Endothelial cell of umbilical vein (primary cell): ENCODE measurements at regions not wholly inside any gene's neighbourhood (a gene's known extent, or its start where the extent isn't known, plus 50 kb on each side); places are given as distances from the start of the nearest gene placed in this dataset.

Experiments
- BruUV-seq: library from RNA; stranded (reverse); fragments of 400-500 nt; replicated peaks from 2 replicates; lab custom pipeline; 2021; lab: Mats Ljungman, UMichigan
- CTCF ChIA-PET: fragments of 300-600, 350-600 bp; sonication (Branson Sonifier 250); formaldehyde crosslinking; loops from one replicate; lab custom pipeline; 2021; ENCODE audit warnings: antibody characterized with exemption, inconsistent platforms; lab: Charles Lee
- POLR2A ChIA-PET: fragments of 300-600, 350-600 bp; sonication (Branson Sonifier 250); formaldehyde crosslinking; loops from one replicate; lab custom pipeline; 2021; ENCODE audit warnings: antibody characterized with exemption, inconsistent platforms; lab: Charles Lee
- DNase-seq: peaks from one replicate; pipeline ENCODE4 v3.0.0-alpha.2; 2011; ENCODE audit warnings: low read depth, low spot score
- FAIRE-seq: peaks from 2 replicates; lab custom pipeline; 2011; peaks lifted over from hg19 to GRCh38; lab: Jason Lieb, UNC
- H2AFZ ChIP-seq: 2 replicates; pipeline ENCODE4 v1.6.0; 2012; ENCODE audit warnings: low read depth, low read length, control low read depth, inconsistent platforms
- H3K27ac ChIP-seq: 2 replicates; pipeline ENCODE4 v1.5.1; 2011; ENCODE audit warnings: low read depth, mild to moderate bottlenecking, control low read depth, low read length, moderate library complexity; ENCODE audit not compliant: insufficient read depth
- H3K27me3 ChIP-seq, 2 experiments: 2 replicates each; pipeline versions ENCODE4 v1.6.0 to v1.6.1; 2011; ENCODE audit warnings: low read length in 2 of 2, mixed read lengths in 1 of 2; ENCODE audit not compliant: control insufficient read depth in 2 of 2, insufficient read depth in 2 of 2
- H3K36me3 ChIP-seq, 2 experiments: 2 replicates in 1 of 2; 3 replicates in 1 of 2; pipeline ENCODE4 v1.5.1; 2011; ENCODE audit warnings: low read length in 2 of 2, mild to moderate bottlenecking in 1 of 2, moderate library complexity in 1 of 2; ENCODE audit not compliant: control insufficient read depth in 2 of 2, insufficient read depth in 2 of 2; ENCODE audit errors: extremely low read depth in 1 of 2
- H3K4me1 ChIP-seq: 3 replicates; pipeline ENCODE4 v1.5.1; 2011; ENCODE audit warnings: mild to moderate bottlenecking, low read length; ENCODE audit not compliant: control insufficient read depth, insufficient read depth; ENCODE audit errors: extremely low read depth
- H3K4me2 ChIP-seq: 2 replicates; pipeline ENCODE4 v1.6.1; 2011; ENCODE audit warnings: low read length, control low read depth, mixed read lengths; ENCODE audit not compliant: insufficient read depth
- H3K4me3 ChIP-seq, 3 experiments: fragments of 200-600 bp in 1 of 3; sonication (generic), shearing (Covaris generic) in 1 of 3; replicated peaks in 1 of 3; 2 replicates each; pipeline ENCODE4 v1.5.1; 2011 to 2016; ENCODE audit warnings: control low read depth in 3 of 3, low read length in 3 of 3, mild to moderate bottlenecking in 2 of 3, inconsistent platforms in 1 of 3, low read depth in 1 of 3, moderate library complexity in 1 of 3; ENCODE audit not compliant: insufficient read depth in 1 of 3
- H3K79me2 ChIP-seq: 2 replicates; pipeline ENCODE4 v1.6.0; 2012; ENCODE audit warnings: low read length, inconsistent platforms; ENCODE audit not compliant: control insufficient read depth, insufficient read depth
- H3K9ac ChIP-seq: replicated peaks from 2 replicates; pipeline ENCODE3; 2011; ENCODE audit warnings: low read length, control low read depth; ENCODE audit not compliant: insufficient read depth; ENCODE audit errors: extremely low read depth
- H3K9me1 ChIP-seq: replicated peaks from 3 replicates; pipeline ENCODE4 v1.6.0; 2011; ENCODE audit warnings: mild to moderate bottlenecking, low read length; ENCODE audit not compliant: control insufficient read depth, insufficient read depth; ENCODE audit errors: extremely low read depth
- H3K9me3 ChIP-seq: replicated peaks from 2 replicates; pipeline ENCODE4 v1.5.1; 2012; ENCODE audit warnings: low read length, inconsistent platforms; ENCODE audit not compliant: control insufficient read depth, insufficient read depth
- H4K20me1 ChIP-seq: replicated peaks from 2 replicates; pipeline ENCODE3; 2011; ENCODE audit warnings: mild to moderate bottlenecking, low read length; ENCODE audit not compliant: control insufficient read depth, insufficient read depth; ENCODE audit errors: extremely low read depth
- EZH2 ChIP-seq: IDR thresholded peaks from 2 replicates; pipeline ENCODE4 v1.6.1; 2012; ENCODE audit warnings: borderline replicate concordance, low read depth, mild to moderate bottlenecking, moderate library complexity, low read length, inconsistent platforms; ENCODE audit not compliant: severe bottlenecking
- FOS ChIP-seq: IDR thresholded peaks from 2 replicates; pipeline ENCODE4 v1.6.1; 2011; ENCODE audit warnings: mild to moderate bottlenecking, low read length, moderate library complexity, borderline replicate concordance; ENCODE audit not compliant: insufficient read depth
- GATA2 ChIP-seq: IDR thresholded peaks from 2 replicates; pipeline ENCODE4 v1.7.0; 2011; ENCODE audit warnings: low read depth, mild to moderate bottlenecking, moderate library complexity, mixed read lengths, low read length; ENCODE audit not compliant: insufficient read length, insufficient read depth
- JUN ChIP-seq: IDR thresholded peaks from 2 replicates; pipeline ENCODE4 v1.6.1; 2011; ENCODE audit warnings: borderline replicate concordance, low read depth; ENCODE audit not compliant: insufficient read length, insufficient read depth
- MYC ChIP-seq: IDR thresholded peaks from one replicate; pipeline ENCODE4 v1.6.1; 2011; ENCODE audit warnings: mild to moderate bottlenecking, low read depth, low read length
- POLR2A ChIP-seq: IDR thresholded peaks from 2 replicates; pipeline ENCODE4 v1.6.1; 2012; ENCODE audit warnings: low read depth, mild to moderate bottlenecking, control low read depth, low read length
- POLR2AphosphoS5 ChIP-seq: IDR thresholded peaks from 2 replicates; pipeline ENCODE4 v1.6.1; 2012; ENCODE audit warnings: low read depth, mild to moderate bottlenecking, control low read depth, low read length, moderate library complexity; ENCODE audit not compliant: insufficient read depth
- dilution Hi-C: fragments of 300-500 bp; cut with MboI; formaldehyde crosslinking; loops from one replicate; pipeline ENCODE4 v1.15.0; 2019; ENCODE audit warnings: low sequenced_read_pairs; ENCODE audit not compliant: extremely low pct_ligation_motif_present
- intact Hi-C: fragments of 100-400 bp; cut with micrococcal nuclease; formaldehyde crosslinking; loops from one replicate; pipeline ENCODE4 v1.10.0; 2022
- TF ChIP-seq, protein P1 (sequence below), 2 donors: IDR thresholded peaks; 1 replicate in 1 of 2; 2 replicates in 1 of 2; pipeline ENCODE4 v1.5.1; 2011; ENCODE audit warnings: low read length in 2 of 2, mild to moderate bottlenecking in 2 of 2, moderate library complexity in 2 of 2, control low read depth in 1 of 2, inconsistent platforms in 1 of 2, low read depth in 1 of 2; ENCODE audit not compliant: insufficient read depth in 1 of 2; ENCODE audit errors: extremely low read depth in 1 of 2
- TF ChIP-seq, protein P2 (sequence below): IDR thresholded peaks from 2 replicates; pipeline ENCODE4 v1.6.1; 2011; ENCODE audit not compliant: insufficient read depth, insufficient read length

DNA sequence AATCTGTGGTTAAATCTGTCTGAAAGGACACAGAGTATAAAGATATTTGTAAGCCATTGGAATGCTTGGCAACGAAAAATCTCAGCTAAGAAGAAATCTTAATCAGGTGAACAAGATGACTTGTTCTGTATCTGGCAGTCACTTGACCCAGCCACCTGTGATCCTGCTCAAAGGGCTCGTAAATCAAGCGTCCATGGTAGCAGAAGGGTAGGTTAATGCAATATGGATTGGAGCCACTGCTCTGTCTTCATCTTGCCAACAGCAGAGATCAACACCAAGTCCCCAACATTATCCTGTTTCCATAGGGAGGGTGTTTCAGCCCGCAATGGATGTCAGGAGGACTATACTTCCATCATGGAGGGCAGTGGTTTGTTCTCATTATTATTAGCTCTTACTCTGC, 378.4 kb downstream of the CDH7 start:
- FAIRE-seq (no peak), DNase-seq (no peak)
- ChIA-PET CTCF (no interaction called here), POLR2A (no interaction called here)
- no peaks in the 10 kb centered on the region for H3K4me1 ChIP-seq
- H3K9me3 ChIP-seq, result no peaks in the 10 kb centered on the region
- no peak overlapping the region for H3K4me2 ChIP-seq
- H3K9me1 ChIP-seq, result no peaks in the 10 kb centered on the region
- no peaks in the 10 kb centered on the region for H3K79me2 ChIP-seq
- no peak overlapping the region for H3K27ac ChIP-seq
- TF ChIP-seq GATA2, result no peak
- no peak for TF ChIP-seq EZH2
- TF ChIP-seq MYC, result no peak
- TF ChIP-seq POLR2A, result no peak
- TF ChIP-seq POLR2AphosphoS5, result no peak
- TF ChIP-seq, protein P1, sequence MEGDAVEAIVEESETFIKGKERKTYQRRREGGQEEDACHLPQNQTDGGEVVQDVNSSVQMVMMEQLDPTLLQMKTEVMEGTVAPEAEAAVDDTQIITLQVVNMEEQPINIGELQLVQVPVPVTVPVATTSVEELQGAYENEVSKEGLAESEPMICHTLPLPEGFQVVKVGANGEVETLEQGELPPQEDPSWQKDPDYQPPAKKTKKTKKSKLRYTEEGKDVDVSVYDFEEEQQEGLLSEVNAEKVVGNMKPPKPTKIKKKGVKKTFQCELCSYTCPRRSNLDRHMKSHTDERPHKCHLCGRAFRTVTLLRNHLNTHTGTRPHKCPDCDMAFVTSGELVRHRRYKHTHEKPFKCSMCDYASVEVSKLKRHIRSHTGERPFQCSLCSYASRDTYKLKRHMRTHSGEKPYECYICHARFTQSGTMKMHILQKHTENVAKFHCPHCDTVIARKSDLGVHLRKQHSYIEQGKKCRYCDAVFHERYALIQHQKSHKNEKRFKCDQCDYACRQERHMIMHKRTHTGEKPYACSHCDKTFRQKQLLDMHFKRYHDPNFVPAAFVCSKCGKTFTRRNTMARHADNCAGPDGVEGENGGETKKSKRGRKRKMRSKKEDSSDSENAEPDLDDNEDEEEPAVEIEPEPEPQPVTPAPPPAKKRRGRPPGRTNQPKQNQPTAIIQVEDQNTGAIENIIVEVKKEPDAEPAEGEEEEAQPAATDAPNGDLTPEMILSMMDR (IDR thresholded peaks at IDR 0.05; ENCODE audit: extremely low read depth in 1 of 2, insufficient read depth in 1 of 2, low read depth in 1 of 2, low read length in 2 of 2), result no peak
- TF ChIP-seq, protein P2, sequence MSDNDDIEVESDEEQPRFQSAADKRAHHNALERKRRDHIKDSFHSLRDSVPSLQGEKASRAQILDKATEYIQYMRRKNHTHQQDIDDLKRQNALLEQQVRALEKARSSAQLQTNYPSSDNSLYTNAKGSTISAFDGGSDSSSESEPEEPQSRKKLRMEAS, result no peak
- TF ChIP-seq FOS, result no peak
- TF ChIP-seq JUN, result no peak
- dilution Hi-C loops, result no loop called here
- intact Hi-C loops, result no loop called here
- no peak overlapping the region for H2AFZ ChIP-seq
- no peak overlapping the region for H3K9ac ChIP-seq
- no peaks in the 10 kb centered on the region for H4K20me1 ChIP-seq
- no TSS peak for BruUV-seq
- H3K36me3 ChIP-seq, result no peaks in the 10 kb centered on the region
- H3K27me3 ChIP-seq, result no peaks in the 10 kb centered on the region
- H3K4me3 ChIP-seq, result no peak overlapping the region
